Pancreas (tissue), 10 donors: ENCODE measurements at regions not wholly inside any gene's neighbourhood (a gene's known extent, or its start where the extent isn't known, plus 50 kb on each side); places are given as distances from the start of the nearest gene placed in this dataset.
A peak's percentile ranks its signal among the peaks of the same experiment; 100 is the strongest.
"Not testable (repeated sequence)": the region's sequence is repeated elsewhere in the genome, so short reads cannot be mapped to it uniquely, and the experiment has no call there.

Experiments
- ATAC-seq, 4 donors: fragments of 200-7000 bp; cut with Tn5 transposase; one replicate each; pipeline versions ENCODE4 v1.8.0 to v1.9.1; 2020; ENCODE audit warnings: mild to moderate bottlenecking in 4 of 4, moderate library complexity in 4 of 4
- DNase-seq, 6 donors: peaks; one replicate each; pipeline ENCODE4 v3.0.0-alpha.2; 2020
- FAIRE-seq: peaks from 2 replicates; lab custom pipeline; 2012; peaks lifted over from hg19 to GRCh38; lab: Jason Lieb, UNC
- H3K27ac ChIP-seq, 4 donors: fragments of 200-600 bp; sonication (generic); 1 replicate in 3 of 4; 2 replicates in 1 of 4; pipeline versions ENCODE4 v1.5.0 to v1.8.0; 2020
- H3K27me3 ChIP-seq, 4 donors: fragments of 200-600 bp; one replicate each; pipeline ENCODE4 v1.8.0; 2021
- H3K36me3 ChIP-seq, 3 donors: fragments of 200-600 bp; sonication (generic) in 1 of 3; one replicate each; pipeline versions ENCODE4 v1.5.0 to v1.8.0; 2020 to 2021
- H3K4me1 ChIP-seq, 3 donors: fragments of 200-600 bp; one replicate each; pipeline ENCODE4 v1.8.0; 2021
- H3K4me3 ChIP-seq, 4 donors: fragments of 200-600 bp; sonication (generic) in 2 of 4; one replicate each; pipeline versions ENCODE4 v1.5.0 to v1.8.0; 2020 to 2021
- H3K9me3 ChIP-seq, 4 donors: fragments of 200-600 bp; one replicate each; pipeline ENCODE4 v1.8.0; 2021
- CTCF ChIP-seq, 4 donors: fragments of 200-600 bp; sonication (generic) in 3 of 4; IDR thresholded peaks; one replicate each; pipeline versions ENCODE4 v1.5.0 to v1.8.0; 2021; ENCODE audit warnings: antibody characterized with exemption in 4 of 4
- WGBS, 2 donors: extraction: QIAGEN DNeasy Blood & Tissue Kit; methylation state at CpG; one replicate each; pipeline ENCODE4 v1.1.7; 2013; 5-methylcytosine and 5-hydroxymethylcytosine counted together
- intact Hi-C, 3 donors: fragments of 100-400 bp; cut with DNase I; formaldehyde crosslinking; loops; one replicate each; pipeline versions ENCODE4 v1.11.1 to v1.14.2; 2022
- donor health status: healthy with polysubstance abuse.
- donor health status: DM: no; HTN: no; CAD: no; lungs with moderate emphysema.
- donor health status: DM: no; HTN: no; CAD: no.
- donor health status: control.
- donor health status: control.
- donor health status: Bipolar disorder and iron deficiency.
- donor health status: DM: yes; HTN: yes; CAD: no.
- donor health status: DM: no; HTN: no; CAD: no.
- donor health status: DM: no; HTN: no; CAD: no.
- donor health status: DM: yes; HTN: yes; CAD: no.

DNA sequence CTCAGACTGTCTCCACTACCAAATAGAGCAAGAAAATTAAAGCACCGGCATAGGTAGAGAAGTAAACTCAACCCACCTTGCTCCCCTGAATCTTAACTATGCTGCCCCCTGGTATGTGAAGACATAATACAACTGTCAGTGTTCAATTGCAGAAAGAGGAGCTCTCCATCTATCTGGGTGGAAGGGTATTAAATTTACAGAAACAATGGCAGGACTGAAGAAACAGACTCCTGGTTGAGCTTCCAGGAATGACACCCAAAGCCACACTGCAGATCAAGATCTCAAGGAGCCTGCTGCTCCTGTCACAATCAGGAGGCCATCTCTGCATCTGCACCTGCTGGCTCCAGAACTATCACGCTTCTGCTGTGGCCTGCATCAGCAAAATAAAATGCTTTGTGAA, 132.1 kb upstream of the BMAL1 start:
- DNase-seq (no peak), ATAC-seq (no peak), FAIRE-seq (no peak)
- no peak for TF ChIP-seq CTCF (IDR thresholded peaks at IDR 0.05)
- H3K4me1 ChIP-seq, result peaks cover 6 to 11% (median 8%) of the 10 kb centered on the region in 3 donors
- H3K36me3 ChIP-seq, result no peaks in the 10 kb centered on the region
- H3K4me3 ChIP-seq, result no peak overlapping the region
- no peak overlapping the region for H3K27ac ChIP-seq
- no peaks in the 10 kb centered on the region for H3K27me3 ChIP-seq
- H3K9me3 ChIP-seq, result no peaks in the 10 kb centered on the region
- WGBS, 2 donors, result 86 to 89% methylated on average over 2 of the region's 2 CpGs
- intact Hi-C loops, result loop anchor here in 1 of 3 donors (10.0 kb wide), 1 partner anchor 181 kb away; no protein-coding TSS in a partner anchor

DNA sequence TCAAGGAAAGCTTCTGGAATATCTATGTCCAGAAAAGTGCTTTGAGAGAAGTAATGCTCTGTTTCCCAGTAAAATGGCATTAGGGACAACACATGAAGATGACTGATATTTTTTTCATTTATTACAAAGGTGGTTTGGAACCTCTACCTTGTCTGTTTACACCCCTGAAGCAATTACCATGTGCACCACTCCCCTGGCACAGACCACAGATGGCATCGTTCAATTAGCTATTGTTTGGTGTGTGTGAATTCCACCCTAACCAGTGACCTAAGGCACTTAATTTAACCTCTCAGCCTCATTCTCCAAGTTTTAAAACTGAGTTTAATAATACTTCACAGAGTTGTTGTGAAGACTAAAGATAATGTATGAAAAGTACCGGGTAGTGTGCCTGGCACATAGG, 127.6 kb upstream of the BMAL1 start:
- ATAC-seq, result no peak
- intact Hi-C loops, result loop anchor here in 2 of 3 donors (5.0 to 10.0 kb wide), 2 partner anchors 185 to 188 kb away; no protein-coding TSS in a partner anchor
- H3K4me3 ChIP-seq, result no peak overlapping the region
- no peak for TF ChIP-seq CTCF (IDR thresholded peaks at IDR 0.05)
- no peaks in the 10 kb centered on the region for H3K9me3 ChIP-seq
- no peak overlapping the region for H3K27ac ChIP-seq
- no peaks in the 10 kb centered on the region for H3K4me1 ChIP-seq
- H3K36me3 ChIP-seq, result no peaks in the 10 kb centered on the region
- no peak for FAIRE-seq
- H3K27me3 ChIP-seq, result no peaks in the 10 kb centered on the region
- no peak for DNase-seq
- WGBS, 2 donors, result 64 to 68% methylated on average over 2 of the region's 2 CpGs

DNA sequence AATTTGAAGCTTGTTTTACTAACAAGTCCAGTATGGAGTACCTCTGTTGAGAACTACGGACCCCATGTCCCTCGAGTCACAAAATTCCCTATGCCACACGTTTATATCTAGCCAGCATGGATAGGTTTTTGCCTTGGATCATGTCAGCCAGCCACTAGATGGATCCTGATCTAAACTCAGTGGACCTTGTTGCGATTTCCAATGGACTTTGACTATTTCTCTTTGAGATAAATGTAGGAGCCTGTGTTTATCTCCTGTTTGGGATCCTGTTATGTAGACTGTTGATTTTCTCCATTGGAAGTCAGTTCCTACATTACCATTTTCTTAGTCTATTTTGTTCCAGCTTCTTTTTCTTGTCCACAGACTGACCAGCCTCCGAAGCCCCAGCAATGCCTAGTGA, 127.1 kb upstream of the BMAL1 start:
- FAIRE-seq (no peak), DNase-seq (no peak), ATAC-seq (no peak)
- no peaks in the 10 kb centered on the region for H3K27me3 ChIP-seq
- no peaks in the 10 kb centered on the region for H3K9me3 ChIP-seq
- H3K4me3 ChIP-seq, result no peak overlapping the region
- H3K36me3 ChIP-seq, result no peaks in the 10 kb centered on the region
- no peak overlapping the region for H3K27ac ChIP-seq
- WGBS, 2 donors, result 87 to 95% methylated on average over 5 of the region's 5 CpGs
- no peak for TF ChIP-seq CTCF (IDR thresholded peaks at IDR 0.05)
- H3K4me1 ChIP-seq, result no peaks in the 10 kb centered on the region
- intact Hi-C loops, result loop anchor here in 1 of 3 donors (5.0 kb wide), 1 partner anchor 188 kb away; no protein-coding TSS in a partner anchor

- intact Hi-C loops, result loop anchor here in 1 of 3 donors (5.0 kb wide), 1 partner anchor 190 kb away; no protein-coding TSS in a partner anchor
- no peaks in the 10 kb centered on the region for H3K36me3 ChIP-seq
- no peaks in the 10 kb centered on the region for H3K4me1 ChIP-seq
- WGBS, 2 donors, result 81 to 95% methylated on average over 6 of the region's 6 CpGs
- H3K27me3 ChIP-seq, result no peaks in the 10 kb centered on the region
- H3K27ac ChIP-seq, result no peak overlapping the region
- TF ChIP-seq CTCF (IDR thresholded peaks at IDR 0.05), result no peak
- H3K9me3 ChIP-seq, result no peaks in the 10 kb centered on the region
- no peak for DNase-seq
- no peak overlapping the region for H3K4me3 ChIP-seq
- no peak for FAIRE-seq
- ATAC-seq, result no peak
These were observed 125.3 kb upstream of the BMAL1 start for GRCh38 chr11:13152264-13152663.

GRCh38 chr11:13152736-13153541, 124.7 kb upstream of the BMAL1 start:
- FAIRE-seq, result no peak
- H3K27ac ChIP-seq, result no peak overlapping the region
- DNase-seq, result no peak
- 9 to 11% methylated on average over 2 of the region's 2 CpGs for WGBS, 2 donors
- peak in 2 of 4 donors; percentile 56 to 64 for ATAC-seq
- H3K9me3 ChIP-seq, result no peaks in the 10 kb centered on the region
- H3K4me3 ChIP-seq, result no peak overlapping the region
- H3K4me1 ChIP-seq, result no peaks in the 10 kb centered on the region
- H3K36me3 ChIP-seq, result no peaks in the 10 kb centered on the region
- peak in 3 of 4 donors; percentile 12 to 17 (median 17) for TF ChIP-seq CTCF (IDR thresholded peaks at IDR 0.05)
- intact Hi-C loops, result loop anchor here in 1 of 3 donors (5.0 kb wide), 1 partner anchor 191 kb away; no protein-coding TSS in a partner anchor
- no peaks in the 10 kb centered on the region for H3K27me3 ChIP-seq

- not testable (repeated sequence) for H3K27ac ChIP-seq, H3K36me3 ChIP-seq, FAIRE-seq, H3K9me3 ChIP-seq, H3K4me1 ChIP-seq, H3K27me3 ChIP-seq, ATAC-seq, H3K4me3 ChIP-seq, DNase-seq
- intact Hi-C loops, result loop anchor here in 1 of 3 donors (5.0 kb wide), 1 partner anchor 192 kb away; no protein-coding TSS in a partner anchor
- 77 to 86% methylated on average over 1 of the region's 1 CpG for WGBS, 2 donors
These were observed 123.2 kb upstream of the BMAL1 start for GRCh38 chr11:13154374-13154773.
